ENCODE measurements at regions not wholly inside any gene's neighbourhood (a gene's known extent, or its start where the extent isn't known, plus 50 kb on each side); places are given as distances from the start of the nearest gene placed in this dataset.

DNA sequence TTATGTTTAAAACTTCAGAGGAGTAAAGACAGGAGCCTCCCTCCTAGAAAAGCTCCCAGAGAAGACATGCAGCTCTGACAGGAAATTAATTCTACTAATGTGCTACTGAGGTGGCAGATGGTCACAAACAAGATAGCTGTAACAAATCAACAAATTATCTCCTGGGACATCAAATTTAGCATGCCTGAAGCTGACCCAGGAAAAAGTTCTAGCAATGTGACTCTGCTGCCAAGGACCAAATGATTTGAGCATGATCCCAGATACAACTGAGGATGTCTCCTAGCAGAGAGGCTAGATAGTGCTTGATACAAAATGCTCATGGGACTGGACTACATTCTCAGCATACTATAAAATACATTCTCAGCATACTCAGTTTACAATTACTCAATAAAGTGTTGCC is 413.5 kb upstream of the SMC2 start:
- Mint-ChIP-seq H3K4me3 (no peak overlapping the region), H3K36me3 (ENCODE audit: insufficient read depth) (no peaks in the 10 kb centered on the region), H3K27ac (ENCODE audit: low read depth) (no peak overlapping the region), H3K27me3 (no peaks in the 10 kb centered on the region), H3K4me1 (no peaks in the 10 kb centered on the region), H3K9me3 (peaks cover 6% of the 10 kb centered on the region)
- no peak for ATAC-seq (replicated peaks; ENCODE audit: extremely low read depth, poor library complexity, severe bottlenecking)
- DNase-seq (ENCODE audit: low spot score in 2 of 2) = no peak

DNA sequence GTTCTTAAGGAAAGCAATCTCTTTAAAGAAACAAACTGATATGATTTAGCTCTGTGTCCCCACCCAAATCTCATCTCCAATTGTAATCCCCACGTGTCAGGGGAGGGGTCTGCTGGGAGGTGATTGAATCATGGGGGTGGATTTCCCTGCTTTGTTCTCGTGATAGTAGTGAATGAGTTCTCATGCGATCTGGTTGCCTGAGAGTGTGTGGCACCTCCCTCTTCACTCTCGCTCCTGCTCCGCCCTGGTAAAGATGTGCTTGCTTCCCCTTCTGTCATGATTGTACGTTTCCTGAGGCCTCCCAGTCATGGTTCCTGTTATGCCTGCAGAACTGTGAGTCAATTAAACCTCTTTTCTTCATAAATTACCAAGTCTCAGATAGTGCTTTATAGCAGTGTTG is 412.7 kb upstream of the SMC2 start:
- H3K4me3 Mint-ChIP-seq = no peak overlapping the region
- no peak overlapping the region for H3K27ac Mint-ChIP-seq (ENCODE audit: low read depth)
- H3K27me3 Mint-ChIP-seq = no peaks in the 10 kb centered on the region
- peaks cover 2% of the 10 kb centered on the region for H3K9me3 Mint-ChIP-seq
- no peak for ATAC-seq (replicated peaks; ENCODE audit: extremely low read depth, poor library complexity, severe bottlenecking)
- no peaks in the 10 kb centered on the region for H3K4me1 Mint-ChIP-seq
- H3K36me3 Mint-ChIP-seq (ENCODE audit: insufficient read depth) = no peaks in the 10 kb centered on the region
- DNase-seq (ENCODE audit: low spot score in 2 of 2) = no peak

DNA sequence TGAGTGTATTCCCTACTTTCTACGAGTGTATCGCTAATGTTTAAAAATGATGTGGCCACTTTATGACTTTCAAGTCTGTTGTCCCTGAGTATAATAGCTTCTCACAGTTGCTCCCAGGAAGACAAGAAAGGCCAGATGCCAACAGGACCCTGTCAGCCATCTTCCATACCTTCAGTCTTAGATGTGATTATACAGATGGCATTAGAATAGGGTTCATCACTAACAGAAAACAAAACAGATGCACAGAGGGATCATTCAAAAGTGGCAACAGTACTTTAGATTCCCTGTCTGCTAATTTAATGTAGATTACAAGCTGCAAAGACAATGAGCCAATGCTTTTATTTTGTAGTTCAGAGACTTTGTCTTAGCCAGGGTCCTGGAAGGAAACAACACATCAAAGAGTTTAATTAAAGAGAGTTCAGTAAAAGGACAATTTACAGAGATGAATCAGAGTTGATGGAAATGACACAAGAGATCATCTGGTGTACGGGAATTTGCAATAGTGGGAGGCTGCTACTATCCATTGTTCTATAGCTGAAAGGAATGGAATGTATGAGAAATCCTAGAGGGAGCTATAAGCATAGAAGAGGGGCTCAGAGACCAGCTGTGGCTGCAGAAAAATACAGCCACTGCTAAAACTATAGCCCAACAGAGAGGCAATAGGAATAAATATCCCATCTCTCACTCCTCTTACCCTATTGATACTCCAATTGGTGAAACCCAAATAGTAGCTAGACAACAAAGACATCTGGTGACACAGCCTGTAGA is 393.7 kb upstream of the SMC2 start:
- Mint-ChIP-seq H3K27me3 (no peaks in the 10 kb centered on the region), H3K27ac (ENCODE audit: low read depth) (no peak overlapping the region), H3K4me1 (no peaks in the 10 kb centered on the region), H3K9me3 (peaks cover 17% of the 10 kb centered on the region), H3K36me3 (ENCODE audit: insufficient read depth) (no peaks in the 10 kb centered on the region), H3K4me3 (no peak overlapping the region)
- ATAC-seq (replicated peaks; ENCODE audit: extremely low read depth, poor library complexity, severe bottlenecking) (no peak), DNase-seq (ENCODE audit: low spot score in 2 of 2) (no peak)

DNA sequence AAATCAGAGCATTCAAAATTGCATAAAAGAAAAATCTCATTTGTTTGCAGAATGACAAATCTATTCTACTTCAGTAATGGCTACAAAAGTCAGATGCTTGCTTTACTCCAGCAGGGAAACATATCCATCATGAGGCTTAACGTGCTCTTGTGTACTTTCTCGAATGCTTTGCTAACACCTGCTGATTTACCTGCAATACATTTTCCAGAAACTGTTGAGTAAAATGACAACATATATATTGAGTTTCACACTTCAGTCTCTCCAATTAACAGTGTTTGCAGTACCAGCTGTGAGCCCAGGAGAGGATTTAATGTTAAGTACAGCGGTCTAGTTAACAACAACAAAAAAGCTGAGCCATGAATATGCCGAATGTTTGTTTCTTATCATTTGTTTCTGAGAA is 391.5 kb upstream of the SMC2 start:
- Mint-ChIP-seq H3K4me3 (no peak overlapping the region), H3K27ac (ENCODE audit: low read depth) (no peak overlapping the region), H3K36me3 (ENCODE audit: insufficient read depth) (no peaks in the 10 kb centered on the region), H3K4me1 (no peaks in the 10 kb centered on the region), H3K27me3 (no peaks in the 10 kb centered on the region), H3K9me3 (peaks cover 15% of the 10 kb centered on the region)
- ATAC-seq (replicated peaks; ENCODE audit: extremely low read depth, poor library complexity, severe bottlenecking) (no peak), DNase-seq (ENCODE audit: low spot score in 2 of 2) (no peak)

DNA sequence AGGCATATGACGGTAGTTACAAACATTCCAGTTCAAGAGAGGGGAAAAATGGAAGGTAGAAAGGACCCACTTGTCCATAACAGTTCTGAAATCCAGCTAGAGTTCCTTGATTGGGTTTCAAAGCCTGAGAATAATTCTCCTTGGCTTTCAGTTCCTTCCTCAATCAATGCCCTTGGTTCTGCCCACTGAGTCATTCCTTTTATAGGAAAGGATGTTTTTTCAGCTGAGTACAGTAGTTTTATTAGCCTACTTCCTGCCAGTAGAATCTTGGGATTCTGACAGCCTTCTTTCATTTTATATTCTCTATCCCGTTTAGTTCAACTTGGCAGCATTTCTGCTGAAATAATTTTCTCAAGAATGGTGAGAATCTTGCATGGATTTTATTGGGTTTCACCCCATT is 386.9 kb upstream of the SMC2 start:
- ATAC-seq (replicated peaks; ENCODE audit: extremely low read depth, poor library complexity, severe bottlenecking) (no peak), DNase-seq (ENCODE audit: low spot score in 2 of 2) (no peak)
- no peaks in the 10 kb centered on the region for H3K4me1 Mint-ChIP-seq
- no peak overlapping the region for H3K27ac Mint-ChIP-seq (ENCODE audit: low read depth)
- no peak overlapping the region for H3K4me3 Mint-ChIP-seq
- H3K9me3 Mint-ChIP-seq = peaks cover 6% of the 10 kb centered on the region
- no peaks in the 10 kb centered on the region for H3K27me3 Mint-ChIP-seq
- no peaks in the 10 kb centered on the region for H3K36me3 Mint-ChIP-seq (ENCODE audit: insufficient read depth)

DNA sequence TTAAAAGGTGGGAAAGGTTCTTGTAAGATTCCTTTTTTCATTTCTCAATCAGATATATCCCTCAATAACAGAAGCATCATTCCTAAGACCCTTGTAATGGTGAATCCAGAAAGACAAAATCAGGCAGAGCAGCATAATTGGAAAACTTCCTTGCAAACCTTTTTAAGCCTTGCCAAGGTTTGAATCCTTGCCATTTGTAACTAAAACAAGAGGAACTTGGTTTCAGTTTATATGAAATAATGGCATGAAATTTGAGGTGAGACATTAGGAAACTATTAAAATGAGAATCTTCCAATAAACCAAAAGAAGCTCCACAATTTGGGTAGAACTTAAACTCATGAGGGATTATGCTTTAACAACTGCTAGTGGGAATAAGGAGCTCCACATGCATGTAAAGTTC is 384.7 kb upstream of the SMC2 start:
- no peaks in the 10 kb centered on the region for H3K4me1 Mint-ChIP-seq
- no peak overlapping the region for H3K4me3 Mint-ChIP-seq
- DNase-seq (ENCODE audit: low spot score in 2 of 2) (no peak), ATAC-seq (replicated peaks; ENCODE audit: extremely low read depth, poor library complexity, severe bottlenecking) (no peak)
- H3K27ac Mint-ChIP-seq (ENCODE audit: low read depth) = no peak overlapping the region
- H3K36me3 Mint-ChIP-seq (ENCODE audit: insufficient read depth) = no peaks in the 10 kb centered on the region
- peaks cover 6% of the 10 kb centered on the region for H3K9me3 Mint-ChIP-seq
- no peaks in the 10 kb centered on the region for H3K27me3 Mint-ChIP-seq

DNA sequence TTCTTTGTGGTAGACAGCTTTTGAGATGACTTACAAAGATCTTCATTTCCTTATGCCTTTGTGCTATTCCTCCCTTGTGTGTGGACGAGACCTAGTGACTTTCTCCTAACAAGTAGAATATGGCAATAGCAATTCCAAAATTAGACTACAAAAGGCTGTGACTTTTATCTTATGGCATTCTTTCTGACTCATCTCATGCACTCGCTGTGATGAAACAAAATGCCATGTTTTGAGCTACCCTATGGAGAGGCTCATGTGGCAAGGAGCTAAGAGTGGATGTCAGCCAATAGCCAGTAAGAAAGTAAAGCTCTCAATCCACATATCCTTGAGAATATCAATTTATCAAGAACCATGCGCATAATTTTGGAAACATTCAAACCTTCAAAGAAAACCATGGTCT is 380.5 kb upstream of the SMC2 start:
- no peaks in the 10 kb centered on the region for H3K4me1 Mint-ChIP-seq
- DNase-seq (ENCODE audit: low spot score in 2 of 2) (no peak), ATAC-seq (replicated peaks; ENCODE audit: extremely low read depth, poor library complexity, severe bottlenecking) (no peak)
- no peak overlapping the region for H3K27ac Mint-ChIP-seq (ENCODE audit: low read depth)
- H3K4me3 Mint-ChIP-seq = no peak overlapping the region
- no peaks in the 10 kb centered on the region for H3K36me3 Mint-ChIP-seq (ENCODE audit: insufficient read depth)
- H3K27me3 Mint-ChIP-seq = no peaks in the 10 kb centered on the region
- H3K9me3 Mint-ChIP-seq = peaks cover 9% of the 10 kb centered on the region

DNA sequence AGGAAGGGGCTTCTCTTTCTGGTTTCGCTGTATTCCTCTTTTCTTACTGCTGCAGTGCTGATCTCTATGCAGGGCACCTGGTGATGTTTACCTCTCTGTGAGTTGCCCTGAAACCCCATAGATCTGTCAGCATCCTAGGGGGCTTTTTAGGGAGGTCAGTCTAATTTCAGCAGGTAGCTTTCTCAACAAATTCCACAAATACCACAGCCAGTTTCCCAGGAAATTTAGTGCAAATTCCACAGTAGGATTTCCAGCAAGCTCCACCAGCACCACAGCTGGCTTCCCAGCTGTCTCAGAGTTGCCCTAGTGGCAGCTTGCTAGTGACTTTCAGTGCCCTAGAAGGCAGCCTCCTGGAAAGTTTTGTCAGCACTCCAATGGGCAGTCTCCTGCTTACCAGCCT is 379.1 kb upstream of the SMC2 start:
- Mint-ChIP-seq H3K27ac (ENCODE audit: low read depth) (no peak overlapping the region), H3K9me3 (peaks cover 11% of the 10 kb centered on the region), H3K4me3 (no peak overlapping the region), H3K4me1 (no peaks in the 10 kb centered on the region), H3K27me3 (no peaks in the 10 kb centered on the region), H3K36me3 (ENCODE audit: insufficient read depth) (no peaks in the 10 kb centered on the region)
- ATAC-seq (replicated peaks; ENCODE audit: extremely low read depth, poor library complexity, severe bottlenecking) (no peak), DNase-seq (ENCODE audit: low spot score in 2 of 2) (no peak)

DNA sequence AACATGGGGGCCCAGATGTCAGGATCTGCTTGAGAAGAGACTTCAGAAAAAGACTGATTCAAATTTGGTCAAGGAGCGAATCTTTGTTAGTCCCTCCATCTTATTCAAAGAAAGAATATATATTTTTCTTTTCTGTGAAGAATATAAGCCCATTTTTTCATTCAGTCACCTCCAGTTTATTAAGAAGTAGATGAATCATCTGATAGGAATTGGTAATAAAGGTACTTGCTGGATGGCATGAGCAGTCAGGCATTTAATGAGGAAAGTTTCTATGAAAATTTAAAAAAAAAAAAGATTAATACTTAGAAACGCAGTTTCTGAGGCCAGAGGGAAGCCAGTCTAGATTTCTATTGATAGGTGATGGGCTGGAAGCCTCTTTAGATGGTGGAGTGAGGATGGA is 373.1 kb upstream of the SMC2 start:
- no peaks in the 10 kb centered on the region for H3K27me3 Mint-ChIP-seq
- no peak overlapping the region for H3K4me3 Mint-ChIP-seq
- ATAC-seq (replicated peaks; ENCODE audit: extremely low read depth, poor library complexity, severe bottlenecking) (no peak), DNase-seq (ENCODE audit: low spot score in 2 of 2) (no peak)
- H3K4me1 Mint-ChIP-seq = no peaks in the 10 kb centered on the region
- H3K27ac Mint-ChIP-seq (ENCODE audit: low read depth) = no peak overlapping the region
- peaks cover 11% of the 10 kb centered on the region for H3K9me3 Mint-ChIP-seq
- H3K36me3 Mint-ChIP-seq (ENCODE audit: insufficient read depth) = no peaks in the 10 kb centered on the region

DNA sequence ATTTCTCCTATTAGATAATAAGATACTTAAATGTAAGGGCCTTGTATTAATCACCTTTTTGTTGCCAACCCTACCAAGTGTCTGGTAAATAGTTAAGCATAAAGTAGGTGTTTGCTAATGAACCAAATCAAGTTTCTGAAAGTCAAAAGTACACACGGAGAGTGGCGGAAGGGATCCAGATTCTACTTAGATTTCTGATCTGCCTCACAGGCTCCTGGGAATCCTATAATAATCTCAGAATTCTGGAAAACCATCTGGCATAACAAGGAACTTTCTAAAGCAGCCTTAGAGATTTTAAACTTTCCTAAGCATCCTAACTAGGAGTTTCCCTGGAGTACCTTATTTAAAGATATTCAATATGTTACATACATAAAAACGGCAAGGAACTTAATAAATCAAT is 363.2 kb upstream of the SMC2 start:
- ATAC-seq (replicated peaks; ENCODE audit: extremely low read depth, poor library complexity, severe bottlenecking) (no peak), DNase-seq (ENCODE audit: low spot score in 2 of 2) (no peak)
- Mint-ChIP-seq H3K4me3 (no peak overlapping the region), H3K9me3 (peaks cover 12% of the 10 kb centered on the region), H3K36me3 (ENCODE audit: insufficient read depth) (no peaks in the 10 kb centered on the region), H3K27ac (ENCODE audit: low read depth) (no peak overlapping the region), H3K4me1 (no peaks in the 10 kb centered on the region), H3K27me3 (no peaks in the 10 kb centered on the region)

DNA sequence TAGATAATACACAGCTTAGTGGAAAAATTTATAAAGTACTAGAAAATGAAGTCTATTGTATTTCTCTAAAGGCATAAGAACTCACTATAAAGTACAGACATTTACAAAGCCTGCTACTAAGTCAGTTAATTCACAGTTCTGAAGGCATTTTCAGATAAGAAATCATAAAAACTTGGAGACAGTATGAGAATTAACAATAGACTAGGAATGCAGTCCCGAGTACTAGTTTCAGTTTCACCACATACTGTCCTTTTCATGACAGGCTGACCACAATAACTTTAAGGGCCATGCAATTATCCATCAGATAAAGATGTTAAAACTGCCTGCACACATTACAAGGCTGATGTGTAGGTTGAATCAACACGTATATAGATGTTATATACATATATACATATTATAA is 362.6 kb upstream of the SMC2 start:
- H3K27ac Mint-ChIP-seq (ENCODE audit: low read depth) = no peak overlapping the region
- ATAC-seq (replicated peaks; ENCODE audit: extremely low read depth, poor library complexity, severe bottlenecking) (no peak), DNase-seq (ENCODE audit: low spot score in 2 of 2) (no peak)
- H3K9me3 Mint-ChIP-seq = peaks cover 12% of the 10 kb centered on the region
- H3K4me1 Mint-ChIP-seq = no peaks in the 10 kb centered on the region
- no peak overlapping the region for H3K4me3 Mint-ChIP-seq
- no peaks in the 10 kb centered on the region for H3K36me3 Mint-ChIP-seq (ENCODE audit: insufficient read depth)
- H3K27me3 Mint-ChIP-seq = no peaks in the 10 kb centered on the region

DNA sequence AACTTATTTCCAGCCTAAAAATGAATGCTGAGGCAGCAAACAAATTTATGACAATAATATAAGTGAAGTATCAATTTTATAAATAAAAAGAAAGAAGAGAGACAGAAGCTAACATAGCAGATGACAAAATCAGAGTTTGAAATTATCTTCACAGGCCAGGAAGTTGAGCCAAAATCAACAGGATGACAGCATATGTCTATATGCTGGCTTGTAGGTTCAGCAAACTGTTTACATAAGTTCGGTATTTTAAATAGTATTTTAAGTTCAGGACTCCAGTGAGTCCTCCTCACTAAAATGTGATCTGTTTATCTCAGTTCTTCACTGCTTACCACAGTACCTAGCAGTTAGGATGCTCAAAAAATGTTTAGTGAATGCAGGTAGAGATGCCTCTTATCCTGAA is 359.6 kb upstream of the SMC2 start:
- H3K9me3 Mint-ChIP-seq = peaks cover 6% of the 10 kb centered on the region
- H3K27ac Mint-ChIP-seq (ENCODE audit: low read depth) = no peak overlapping the region
- no peak for DNase-seq (ENCODE audit: low spot score in 2 of 2)
- no peak overlapping the region for H3K4me3 Mint-ChIP-seq
- H3K4me1 Mint-ChIP-seq = no peaks in the 10 kb centered on the region
- H3K36me3 Mint-ChIP-seq (ENCODE audit: insufficient read depth) = no peaks in the 10 kb centered on the region
- H3K27me3 Mint-ChIP-seq = no peaks in the 10 kb centered on the region
- no peak for ATAC-seq (replicated peaks; ENCODE audit: extremely low read depth, poor library complexity, severe bottlenecking)

DNA sequence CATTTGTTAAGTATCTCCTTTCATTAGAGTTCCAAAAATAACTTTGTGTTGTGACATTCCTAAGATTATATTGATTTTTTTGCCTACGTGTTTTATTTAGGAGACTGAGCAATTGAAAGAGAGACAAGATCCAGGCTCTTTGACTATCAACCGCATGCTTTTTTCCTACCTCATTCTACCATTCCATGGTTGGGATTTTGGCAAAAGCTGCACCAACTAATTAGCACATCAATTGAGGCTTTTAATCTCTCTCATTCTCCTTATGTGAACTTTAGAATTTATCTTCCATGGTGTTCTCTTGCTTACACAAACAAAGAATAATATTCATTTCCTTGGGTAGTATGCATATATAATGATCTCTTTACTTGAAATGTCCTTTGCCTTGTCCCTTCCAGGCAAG is 338.7 kb upstream of the SMC2 start:
- DNase-seq (ENCODE audit: low spot score in 2 of 2) (no peak), ATAC-seq (replicated peaks; ENCODE audit: extremely low read depth, poor library complexity, severe bottlenecking) (no peak)
- Mint-ChIP-seq H3K36me3 (ENCODE audit: insufficient read depth) (no peaks in the 10 kb centered on the region), H3K27me3 (no peaks in the 10 kb centered on the region), H3K4me1 (no peaks in the 10 kb centered on the region), H3K4me3 (no peak overlapping the region), H3K9me3 (peaks cover 6% of the 10 kb centered on the region), H3K27ac (ENCODE audit: low read depth) (no peak overlapping the region)

DNA sequence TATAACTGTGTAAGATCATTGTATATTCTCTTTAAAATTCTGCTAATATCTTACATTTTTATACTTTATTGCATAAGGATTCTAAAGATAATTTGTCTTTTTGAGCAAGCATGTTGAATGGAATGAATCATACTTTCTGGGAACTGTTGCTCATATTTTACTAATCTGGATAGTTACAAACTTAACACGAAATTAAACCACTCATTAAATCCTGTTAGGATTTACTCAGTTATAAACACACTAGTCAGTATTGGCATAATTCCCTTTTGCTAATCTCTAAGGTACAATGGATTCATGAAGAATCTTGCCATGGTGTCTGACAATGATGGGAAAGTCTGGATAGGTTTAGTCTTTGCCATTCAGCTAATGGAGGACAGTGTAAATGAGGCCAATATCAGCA is 338.1 kb upstream of the SMC2 start:
- no peaks in the 10 kb centered on the region for H3K4me1 Mint-ChIP-seq
- ATAC-seq (replicated peaks; ENCODE audit: extremely low read depth, poor library complexity, severe bottlenecking) (no peak), DNase-seq (ENCODE audit: low spot score in 2 of 2) (no peak)
- no peaks in the 10 kb centered on the region for H3K27me3 Mint-ChIP-seq
- no peak overlapping the region for H3K27ac Mint-ChIP-seq (ENCODE audit: low read depth)
- no peak overlapping the region for H3K4me3 Mint-ChIP-seq
- H3K9me3 Mint-ChIP-seq = peaks cover 6% of the 10 kb centered on the region
- H3K36me3 Mint-ChIP-seq (ENCODE audit: insufficient read depth) = no peaks in the 10 kb centered on the region
